Femur (tissue), 1 donor: ENCODE measurements at regions not wholly inside any gene's neighbourhood (a gene's known extent, or its start where the extent isn't known, plus 50 kb on each side); places are given as distances from the start of the nearest gene placed in this dataset.

Experiments
- DNase-seq: peaks from one replicate; pipeline ENCODE4 v3.0.0-alpha.2; 2017

DNA sequence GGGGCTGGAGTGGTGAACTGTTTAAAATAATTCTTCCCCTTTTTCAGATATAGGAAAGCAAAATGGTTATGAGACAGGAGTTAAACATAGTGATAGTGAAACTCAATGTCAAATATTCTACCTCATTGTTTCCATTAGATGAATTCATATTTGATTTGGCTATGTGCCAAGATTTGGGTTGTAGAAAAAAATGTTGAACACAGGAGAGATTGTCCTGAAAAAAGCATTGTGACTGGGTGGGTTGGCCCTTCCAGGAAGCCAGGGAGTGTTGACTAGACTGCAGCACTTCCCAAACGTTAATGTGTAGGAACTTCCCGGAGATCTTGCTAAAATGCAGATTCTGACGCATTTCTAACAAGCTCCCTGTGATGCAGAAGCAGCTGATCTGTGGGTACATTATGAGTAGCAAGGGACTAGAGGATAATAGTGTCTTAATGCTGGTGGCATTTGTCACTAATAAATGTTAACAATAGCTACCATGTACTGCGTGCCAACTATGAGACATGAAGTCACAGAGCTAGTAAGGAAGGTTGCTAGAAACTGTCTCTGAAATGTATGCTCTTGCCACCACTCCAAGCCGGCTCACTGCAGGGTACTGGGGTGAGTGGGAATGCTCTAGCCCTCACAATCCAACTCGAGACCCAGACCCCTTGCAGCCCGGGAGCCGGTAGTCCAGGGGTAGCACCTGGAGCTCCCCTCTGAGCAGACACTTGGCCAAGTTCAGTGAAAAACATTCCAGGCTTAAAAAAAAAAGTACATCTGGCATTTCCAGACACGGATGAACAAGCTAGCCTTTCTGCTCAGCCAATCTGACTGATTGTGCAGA, 120.6 kb downstream of the CD47 start:
- peak; percentile 59 for DNase-seq

DNA sequence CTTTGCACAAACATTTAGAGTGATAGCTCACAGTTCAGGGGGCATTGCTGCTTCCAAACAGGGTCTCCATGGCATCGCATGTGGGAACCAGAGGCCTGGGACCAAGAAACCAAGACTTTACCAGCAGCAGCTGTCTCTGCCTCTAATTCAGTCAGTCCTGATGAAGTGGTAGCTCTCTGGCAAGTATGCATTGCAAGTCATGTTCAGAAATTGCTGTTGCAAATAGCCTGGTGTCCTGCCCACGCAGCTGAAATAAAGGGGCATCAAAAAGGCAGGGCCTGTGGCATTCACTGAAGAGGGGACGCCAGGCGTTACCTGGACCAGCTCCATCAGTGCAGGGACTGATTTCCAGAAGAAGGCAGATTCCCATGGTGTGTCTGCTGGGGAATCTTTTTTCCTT, 121.3 kb downstream of the CD47 start:
- no peak for DNase-seq

DNA sequence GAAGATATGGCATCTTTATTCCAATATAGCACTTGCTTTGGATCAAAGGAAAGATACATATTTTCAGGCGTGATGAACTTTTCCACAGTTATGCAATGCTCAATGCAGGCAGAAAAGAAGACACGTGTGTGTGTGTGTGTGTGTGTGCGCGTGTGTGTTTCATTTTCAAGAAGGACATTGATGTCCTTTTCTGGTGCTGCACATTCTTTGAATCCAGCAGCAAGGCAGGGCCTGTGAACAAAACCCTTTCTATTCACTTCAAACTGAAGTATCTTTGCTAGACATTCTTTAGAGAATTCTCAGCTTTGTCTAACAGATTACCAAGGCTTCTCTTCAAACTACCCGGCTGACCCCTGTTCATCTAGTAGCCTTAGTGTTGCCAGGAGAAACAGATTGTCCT, 124.6 kb downstream of the CD47 start:
- DNase-seq, result no peak

DNA sequence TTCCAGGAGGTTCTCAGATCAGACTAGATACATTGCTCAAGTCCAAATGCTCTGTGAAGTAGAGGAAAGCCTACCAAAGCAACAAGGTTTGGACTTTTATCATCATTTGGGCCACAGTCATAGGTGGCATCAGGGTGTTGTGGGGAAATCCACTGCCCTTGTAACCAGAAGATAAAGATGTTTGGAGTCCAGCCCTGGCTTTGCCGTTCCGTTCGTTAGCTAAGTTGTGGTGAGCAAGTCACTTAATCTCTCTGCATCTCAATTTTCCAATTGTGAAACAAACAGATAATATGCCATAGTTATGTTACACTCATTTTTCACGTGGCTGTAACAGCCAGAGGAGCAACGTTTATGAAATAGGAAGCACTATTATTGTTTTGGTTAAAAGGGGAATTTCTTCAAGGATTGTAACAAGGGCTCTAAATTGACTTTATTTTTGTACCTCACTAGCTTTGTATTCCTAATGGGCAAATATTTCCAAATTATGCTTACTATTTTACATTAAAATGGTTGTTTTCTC, 125.6 kb downstream of the CD47 start:
- DNase-seq, result no peak

DNA sequence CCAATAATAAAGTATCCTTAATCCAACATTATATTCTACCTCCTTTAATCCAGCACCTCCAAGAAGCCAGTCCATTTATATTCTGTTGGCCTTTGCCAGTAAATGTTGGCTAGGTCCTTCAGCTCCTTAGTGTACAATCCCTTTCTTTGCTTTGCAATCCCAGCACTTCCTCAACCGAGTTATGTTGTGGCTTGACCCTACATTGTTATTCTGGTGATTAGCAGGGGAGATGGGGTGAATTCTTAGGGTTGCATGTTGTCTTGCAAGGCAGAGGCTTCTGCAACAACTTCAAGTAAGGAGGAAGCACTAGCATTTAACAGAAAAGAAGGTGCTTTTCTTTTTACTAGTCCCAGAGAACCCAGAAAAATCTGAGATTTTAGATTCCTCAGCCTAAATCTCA, 127.2 kb downstream of the CD47 start:
- DNase-seq, result no peak

DNA sequence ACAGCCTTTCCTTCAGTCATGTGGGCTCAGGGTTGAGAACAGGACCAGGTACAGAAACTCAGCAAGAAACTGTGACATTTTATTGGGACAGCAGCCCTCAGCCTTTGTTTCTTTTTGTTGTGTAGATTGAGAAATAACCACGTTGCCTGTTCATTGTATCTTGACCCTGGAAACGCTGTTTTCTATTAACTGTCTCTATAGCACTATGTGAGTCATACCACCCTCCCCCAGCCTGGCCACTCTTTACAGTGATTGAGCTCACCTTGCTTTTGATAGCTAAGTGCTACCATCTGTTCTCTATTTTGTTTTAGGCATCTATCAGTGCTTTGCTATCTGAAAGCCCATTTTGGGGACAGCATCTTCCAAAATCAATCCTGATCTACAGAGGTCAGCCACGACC, 127.9 kb downstream of the CD47 start:
- no peak for DNase-seq

DNA sequence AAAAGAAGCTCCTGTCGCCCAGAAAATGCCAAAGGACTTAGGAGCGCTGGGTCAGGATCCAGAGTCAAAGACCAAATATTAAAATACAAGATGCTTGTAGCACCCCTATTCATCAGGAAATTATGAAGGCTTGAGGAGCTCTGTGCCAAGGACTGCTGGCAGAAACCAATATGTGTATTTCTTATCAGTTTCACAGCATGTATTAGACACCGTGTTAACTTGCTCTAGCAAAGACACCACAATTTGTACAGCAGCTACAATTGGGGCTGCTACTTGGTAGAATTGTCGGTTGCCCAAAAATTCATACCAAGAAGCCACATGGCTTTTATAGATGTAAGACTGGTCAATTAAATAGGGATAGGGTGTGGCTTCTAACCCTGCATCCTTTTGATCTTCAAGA, 128.8 kb downstream of the CD47 start:
- DNase-seq, result no peak

DNA sequence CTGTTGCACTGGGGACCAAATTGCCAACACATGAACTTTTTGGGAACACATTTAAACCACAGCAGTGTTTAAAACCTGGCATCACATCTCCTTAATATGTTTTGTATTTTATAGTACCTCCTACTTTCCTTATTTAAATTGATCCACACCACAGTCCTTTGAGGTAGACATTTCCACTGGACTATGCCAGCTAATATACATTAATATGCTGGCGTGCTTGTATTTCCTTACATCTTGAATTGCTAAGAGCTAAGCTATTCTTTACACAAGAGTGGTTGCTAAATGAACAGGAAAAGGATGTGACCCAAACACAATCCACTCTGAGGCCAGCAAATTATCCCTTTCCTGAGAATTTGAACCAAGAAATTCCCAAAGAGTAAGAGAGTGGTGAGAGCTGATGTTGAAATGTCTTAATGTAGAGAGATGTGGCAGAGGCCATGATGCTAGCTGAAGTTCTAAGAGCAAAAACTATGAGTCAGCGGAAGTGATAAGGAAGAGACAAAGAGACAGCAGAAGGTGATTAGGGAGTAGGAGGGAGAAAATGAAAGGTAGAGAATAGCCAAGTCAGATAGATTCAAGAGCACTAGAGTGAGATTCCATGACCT, 131.2 kb downstream of the CD47 start:
- peak; percentile 41 for DNase-seq

DNA sequence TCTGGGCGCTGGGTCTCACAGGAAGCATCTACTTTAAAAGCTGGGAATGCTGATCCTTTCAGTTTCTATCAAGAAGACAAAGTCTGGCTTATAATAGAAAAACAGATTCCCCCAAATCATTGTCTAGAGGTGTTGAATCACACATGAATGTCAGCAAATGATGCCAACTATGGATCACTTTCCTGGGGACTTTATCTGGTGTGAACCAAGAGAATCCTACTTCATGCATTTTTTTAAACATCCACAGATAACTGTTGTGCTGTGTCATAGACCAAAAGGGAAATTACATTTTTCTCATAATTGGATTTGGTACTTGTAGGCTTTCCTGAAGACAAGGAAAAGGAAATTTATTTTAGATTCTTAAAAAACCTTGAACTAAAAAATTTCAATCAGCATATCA, 132.7 kb downstream of the CD47 start:
- DNase-seq, result no peak

DNA sequence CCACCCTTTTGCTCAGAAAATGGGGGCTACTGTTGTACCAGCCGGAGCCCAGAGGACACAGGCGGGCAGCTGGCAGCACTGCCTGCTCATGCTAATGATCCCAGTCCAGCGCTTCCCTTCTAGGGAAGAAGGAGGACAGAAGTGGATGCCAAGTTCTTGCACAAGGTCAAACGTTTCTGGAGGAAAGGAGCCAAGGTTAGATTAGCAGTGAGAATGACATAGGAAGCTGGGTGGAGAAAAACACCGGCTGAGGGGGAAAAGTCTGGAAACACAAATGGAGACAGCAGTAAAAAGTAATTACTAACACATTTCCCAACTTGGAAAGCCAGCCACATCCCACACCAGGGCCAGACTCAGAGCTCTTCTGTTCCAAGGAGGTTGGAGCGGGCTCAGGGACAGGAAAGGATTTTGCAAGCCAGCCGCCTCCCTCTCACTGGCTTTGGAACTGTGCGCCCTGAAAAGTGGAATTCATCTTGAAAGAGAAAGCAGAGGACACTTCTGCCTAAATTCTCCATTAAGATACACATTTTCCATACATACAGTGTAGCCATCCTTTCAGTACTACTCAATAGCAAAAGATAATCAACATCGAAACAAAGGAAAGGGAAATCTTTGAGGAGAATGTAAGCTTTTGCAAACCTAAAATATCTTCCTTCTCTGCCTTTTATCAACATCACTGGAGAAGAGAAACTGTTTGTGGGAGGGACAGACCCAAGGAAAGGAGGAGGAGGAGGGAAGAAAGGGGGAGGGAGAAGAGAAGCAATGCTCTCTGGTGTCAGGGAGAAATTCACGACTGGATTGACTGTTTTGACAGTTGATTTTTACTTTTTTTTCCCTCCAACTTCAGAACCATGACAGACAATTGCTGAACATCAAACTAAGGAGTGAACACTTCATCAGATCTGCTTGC, 133.6 kb downstream of the CD47 start:
- peak; percentile 94 for DNase-seq

DNA sequence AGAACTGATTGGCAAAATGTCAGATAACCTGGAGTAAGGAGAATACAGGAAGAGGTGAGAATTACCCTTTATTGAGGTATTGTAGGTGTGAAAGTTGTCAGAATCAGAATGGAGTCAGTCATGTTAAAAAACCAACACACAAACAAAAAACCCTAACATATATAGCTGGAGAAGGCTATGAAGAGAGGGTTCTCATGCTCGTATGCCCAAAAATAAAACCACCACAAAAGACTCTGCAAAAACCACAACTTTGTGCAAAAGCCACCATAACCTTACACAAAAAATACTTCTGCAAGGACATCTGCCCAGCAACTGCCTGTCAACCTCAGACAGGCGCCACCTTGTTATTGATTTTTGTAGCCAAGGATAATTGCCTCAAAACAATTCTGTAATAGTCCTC, 136.0 kb downstream of the CD47 start:
- no peak for DNase-seq

DNA sequence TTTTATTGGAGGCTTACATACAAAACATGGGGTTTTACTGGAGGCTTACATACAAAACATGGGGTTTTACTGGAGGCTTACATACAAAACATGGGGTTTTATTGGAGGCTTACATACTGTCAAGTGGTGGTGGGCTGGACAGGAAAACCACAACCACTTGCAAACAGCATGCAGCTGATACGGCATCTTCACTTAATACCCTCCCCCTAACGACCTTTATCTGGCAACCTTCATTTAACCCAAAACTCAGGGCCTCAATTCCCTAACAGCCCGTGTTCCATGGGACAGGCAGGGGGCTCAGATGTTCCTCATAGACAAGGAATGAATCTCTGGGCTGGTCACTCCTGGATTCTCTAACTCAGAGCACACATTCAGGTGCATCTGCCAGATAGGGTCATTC, 137.1 kb downstream of the CD47 start:
- DNase-seq, result no peak

DNA sequence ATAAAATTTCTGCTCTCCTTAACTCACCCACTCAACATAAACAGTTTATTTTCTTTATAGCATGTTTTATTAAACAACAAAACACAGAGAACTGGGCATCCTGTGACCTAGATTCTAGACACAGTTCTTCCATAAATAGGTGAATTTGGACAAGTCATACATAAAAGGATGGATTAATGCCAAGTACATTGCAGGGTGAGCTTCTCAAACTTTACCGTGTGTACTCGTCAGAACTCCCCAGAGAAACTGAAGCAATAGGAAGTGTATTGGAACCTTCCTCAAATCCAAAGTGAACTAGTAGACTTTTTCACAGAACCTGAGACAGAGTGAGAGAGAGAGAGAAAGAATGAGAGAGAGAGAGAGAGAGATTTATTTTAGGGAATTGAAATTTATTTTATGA, 139.7 kb downstream of the CD47 start:
- DNase-seq, result no peak

DNA sequence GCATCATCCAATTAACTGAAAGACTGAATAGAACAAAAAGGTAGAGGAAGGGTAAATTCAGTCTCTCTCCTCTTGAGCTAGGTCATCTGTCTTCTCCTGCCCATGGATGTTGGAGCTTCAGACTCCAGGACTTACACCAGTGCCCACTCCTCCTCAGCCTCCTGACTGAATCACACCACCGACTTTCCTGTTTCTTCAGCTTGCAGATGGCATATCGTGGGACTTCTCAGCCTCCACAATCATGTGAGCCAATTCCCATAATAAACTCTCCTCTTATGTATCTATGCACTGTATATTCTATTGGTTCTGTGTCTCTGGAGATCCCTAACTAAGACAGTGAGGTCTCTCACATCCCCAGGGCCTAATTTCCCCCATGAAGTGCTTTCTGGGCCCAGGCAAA, 140.4 kb downstream of the CD47 start:
- no peak for DNase-seq

DNA sequence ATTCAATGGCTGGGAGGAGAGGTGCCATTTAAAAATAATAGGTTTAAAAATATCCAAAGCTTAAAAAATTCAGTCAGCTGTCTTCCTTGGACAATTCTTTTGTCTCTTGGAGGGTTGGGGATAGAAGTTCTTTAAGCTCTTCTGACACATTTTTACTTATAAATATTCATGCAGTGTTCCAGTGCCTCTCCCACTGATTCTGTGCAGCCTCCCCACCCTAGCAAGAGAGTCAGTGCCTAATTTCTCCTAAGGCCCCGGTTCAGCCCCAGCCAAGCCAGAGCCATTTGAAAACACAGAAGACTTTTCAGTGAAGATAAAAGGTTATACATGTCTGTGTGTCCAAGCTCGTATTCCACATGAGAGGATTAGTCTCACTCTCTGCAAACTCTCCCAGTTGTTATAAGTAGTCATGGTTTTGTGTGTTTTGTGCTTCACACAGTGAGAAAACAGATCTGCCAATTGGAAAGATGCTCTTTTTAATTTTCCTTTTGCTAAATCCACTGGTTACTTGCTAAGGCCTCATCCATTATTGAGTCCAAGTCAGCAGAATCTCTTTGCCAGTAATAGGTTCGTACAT, 141.3 kb downstream of the CD47 start:
- no peak for DNase-seq

DNA sequence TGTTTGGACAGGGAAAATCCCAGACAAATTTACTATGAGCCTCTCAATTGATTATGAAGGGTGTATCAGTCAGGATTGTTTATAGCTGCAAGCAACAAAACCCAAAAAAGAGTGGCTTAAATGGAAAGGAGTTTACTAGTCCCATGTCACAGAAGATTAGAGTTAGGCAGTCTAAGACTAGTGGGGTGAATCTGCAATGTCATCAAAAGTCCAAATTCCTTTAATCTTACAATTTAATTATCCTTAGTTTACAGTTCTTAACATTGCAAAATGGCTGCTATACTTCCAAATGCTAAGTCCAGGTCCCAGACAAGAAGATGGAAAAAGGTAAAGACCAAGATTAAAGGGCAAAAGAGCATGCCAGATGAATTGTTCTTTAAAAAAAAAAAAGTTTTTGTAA, 143.6 kb downstream of the CD47 start:
- no peak for DNase-seq

DNA sequence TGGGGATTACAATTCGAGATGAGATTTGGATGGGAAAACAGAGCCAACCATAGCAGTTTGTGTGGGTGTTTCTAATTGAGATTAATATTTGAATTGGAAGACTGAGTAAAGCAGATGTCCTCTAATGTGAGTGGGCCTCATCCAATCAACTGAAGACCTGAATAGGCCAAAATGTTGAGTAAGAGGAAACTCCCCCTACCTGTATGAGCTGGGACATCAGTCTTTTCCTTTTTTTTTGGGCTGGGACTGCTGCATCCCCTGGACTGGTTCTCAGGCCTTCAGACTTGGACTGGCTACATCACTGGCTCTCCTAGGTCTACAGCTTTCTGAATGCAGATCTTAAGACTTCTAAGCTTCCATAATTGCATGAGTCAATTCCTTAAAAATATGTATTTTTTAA, 144.1 kb downstream of the CD47 start:
- no peak for DNase-seq

DNA sequence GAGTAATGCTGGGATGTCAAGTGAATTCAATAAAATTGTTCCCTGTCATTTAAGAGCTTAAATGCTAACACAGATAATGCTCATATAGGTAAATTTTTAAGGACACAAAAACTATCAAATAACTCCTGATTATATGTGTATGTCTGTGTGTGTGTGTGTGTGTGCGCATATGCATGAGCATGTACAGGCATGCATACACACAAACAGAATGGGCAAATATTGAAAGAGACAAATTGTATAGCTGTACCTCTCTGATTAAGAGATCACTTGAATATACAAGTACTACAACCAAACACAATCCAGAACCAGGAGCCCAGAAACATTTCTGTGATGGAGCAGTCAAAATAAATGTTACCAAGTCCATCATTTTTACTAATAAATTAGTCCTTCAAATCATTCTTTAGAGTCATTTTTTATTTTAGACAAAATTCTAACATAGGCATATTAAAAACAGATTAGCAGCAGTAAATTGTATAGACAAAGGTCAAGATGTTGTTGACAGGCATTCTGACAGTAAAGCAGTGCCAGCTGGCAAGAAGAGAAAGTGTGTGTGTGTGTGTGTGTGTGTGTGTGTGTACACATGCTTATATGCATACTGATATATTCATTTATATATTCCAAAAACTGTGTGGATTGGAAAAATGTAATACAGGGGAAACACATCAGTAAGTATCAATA, 145.3 kb downstream of the CD47 start:
- no peak for DNase-seq

DNA sequence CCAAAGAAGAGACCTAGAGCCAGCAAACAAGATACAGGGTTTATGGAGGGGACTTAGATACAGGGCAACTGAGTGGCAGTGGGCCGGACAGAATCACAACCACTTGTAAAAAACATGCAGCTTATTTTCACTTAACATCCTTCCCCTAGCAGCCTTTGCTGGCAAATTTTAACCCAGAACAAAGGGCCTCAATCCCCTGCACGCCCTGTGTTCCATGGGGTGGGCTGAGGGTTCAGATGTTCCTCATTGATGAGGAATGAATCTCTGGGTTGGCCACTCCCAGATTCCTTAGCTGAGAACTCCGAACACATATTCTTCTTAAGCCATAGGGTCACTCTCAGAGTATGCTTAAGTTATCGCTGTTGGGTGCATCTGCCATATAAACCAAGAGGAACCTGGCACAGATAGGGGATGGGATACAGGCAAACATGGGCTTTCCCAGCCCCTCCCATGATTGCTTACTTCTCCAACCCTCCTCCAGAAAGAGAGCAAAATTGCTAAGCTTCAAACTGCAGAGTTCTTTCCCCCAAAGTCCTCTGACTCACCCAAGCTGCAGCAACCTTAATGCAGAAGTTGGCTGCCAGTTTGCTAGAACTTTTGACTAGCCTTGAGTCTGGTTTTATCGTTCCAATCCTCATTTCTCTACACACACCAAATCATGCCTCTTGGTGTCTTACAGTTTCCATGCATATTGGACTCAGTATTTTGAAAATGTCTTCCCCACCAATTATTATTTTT, 146.9 kb downstream of the CD47 start:
- DNase-seq, result peak; percentile 35

DNA sequence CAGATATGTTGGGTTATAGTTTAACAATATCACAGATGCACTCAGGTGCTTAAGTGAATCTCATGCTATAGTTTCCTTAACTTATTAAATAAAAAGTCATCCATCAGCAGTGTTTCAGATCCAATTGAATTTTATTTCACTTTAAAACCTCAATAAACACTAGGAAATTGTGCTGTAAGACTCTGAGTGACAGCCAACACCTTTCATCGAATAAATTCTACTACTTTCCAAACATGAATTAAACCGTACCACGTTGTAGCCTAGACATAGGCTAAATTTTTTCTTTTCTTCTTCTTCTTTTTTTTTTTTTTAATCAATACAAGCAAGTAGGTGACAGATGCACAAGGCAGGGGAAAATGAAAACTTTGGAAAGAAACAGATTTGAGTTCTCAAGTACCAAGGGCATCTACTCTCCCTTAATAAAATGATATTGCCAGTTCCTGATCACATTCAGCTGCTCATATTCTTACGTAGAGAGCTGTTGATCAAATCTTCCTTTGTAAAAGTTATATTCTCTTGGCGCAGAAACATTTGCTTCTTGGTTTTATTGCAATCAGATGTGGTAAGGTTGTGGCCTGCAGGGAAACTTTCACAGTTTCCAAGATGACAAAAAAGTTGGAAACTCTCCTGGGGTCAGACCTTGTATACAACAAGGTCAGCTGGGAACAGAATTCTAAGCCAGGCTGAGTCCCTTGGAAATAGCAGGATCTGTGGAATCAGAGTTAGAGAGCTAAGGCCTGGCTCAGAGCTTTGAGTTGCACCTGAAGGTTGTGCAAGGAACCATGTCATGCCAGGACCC, 147.7 kb downstream of the CD47 start:
- no peak for DNase-seq

DNA sequence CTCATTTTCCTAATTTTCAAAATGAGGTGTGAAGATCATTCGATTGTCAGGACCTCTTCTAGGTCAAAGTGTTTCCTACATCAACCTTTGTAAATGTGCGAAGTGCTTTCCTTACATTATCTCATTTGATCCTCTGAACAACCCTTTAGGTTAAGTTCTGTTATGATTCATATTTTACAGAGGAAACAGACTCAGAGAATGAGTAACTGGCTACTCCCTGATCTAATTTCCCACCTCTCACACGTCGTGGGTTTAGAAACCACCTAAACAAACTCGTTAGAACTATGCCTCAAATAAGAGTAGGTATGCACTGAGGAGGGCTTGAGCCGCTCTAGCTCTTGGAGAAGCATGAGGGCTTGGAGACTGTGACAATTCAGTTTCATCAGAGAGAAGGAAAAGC, 148.6 kb downstream of the CD47 start:
- no peak for DNase-seq
